Right ventricle myocardium superior (tissue), 1 donor: ENCODE measurements at regions not wholly inside any gene's neighbourhood (a gene's known extent, or its start where the extent isn't known, plus 50 kb on each side); places are given as distances from the start of the nearest gene placed in this dataset.
A peak's percentile ranks its signal among the peaks of the same experiment; 100 is the strongest.

Source experiments
- ATAC-seq: fragments of 200-7000 bp; cut with Tn5 transposase; one replicate; pipeline ENCODE4 v1.9.1; 2020; ENCODE audit warnings: mild to moderate bottlenecking; ENCODE audit not compliant: poor library complexity
- DNase-seq: peaks from one replicate; pipeline ENCODE4 v3.0.0-alpha.2; 2020
- intact Hi-C: fragments of 100-400 bp; cut with DNase I; formaldehyde crosslinking; loops from one replicate; pipeline ENCODE4 v1.11.2; 2022
- donor health status: DM: no; HTN: yes; CAD: no; lungs with severe emphysema.

GRCh38 chr3:35944926-35945710, 305.8 kb downstream of the ARPP21 start:
- DNase-seq = no peak
- ATAC-seq = no peak
- intact Hi-C loops = no loop called here

DNA sequence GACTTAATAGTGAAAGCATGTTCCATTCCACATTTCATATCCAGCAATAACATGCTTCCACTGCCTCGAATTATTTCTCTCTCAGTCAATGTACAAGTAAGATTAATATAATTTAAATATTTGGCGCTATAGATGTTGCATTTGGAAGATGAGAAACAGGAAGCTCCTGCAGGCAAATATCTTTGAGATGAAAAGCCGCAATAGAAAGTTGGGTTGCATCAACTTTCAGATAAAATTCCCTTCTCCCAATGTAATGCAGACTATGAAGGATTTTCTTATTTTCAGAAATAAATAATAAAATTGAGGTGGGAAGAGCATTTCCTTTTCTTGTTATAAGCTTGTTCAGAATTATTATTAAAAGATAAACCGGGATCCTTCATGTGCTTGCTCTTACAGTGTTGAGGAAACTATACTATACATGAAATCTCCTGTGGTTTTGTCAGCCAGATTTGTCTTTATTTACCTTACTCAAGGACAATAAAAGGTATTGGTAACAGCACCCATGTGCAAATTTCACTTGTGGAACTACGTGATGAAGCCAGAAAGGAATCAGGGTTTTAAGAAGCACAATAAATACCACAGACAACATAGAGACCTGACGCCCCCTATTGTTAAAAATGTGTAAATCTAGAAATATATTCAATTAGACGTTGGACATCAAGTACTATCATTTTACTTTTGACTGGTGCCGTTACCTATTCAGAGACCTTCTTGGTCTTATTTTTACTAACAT, 307.0 kb downstream of the ARPP21 start:
- DNase-seq (no peak), ATAC-seq (no peak)
- intact Hi-C loops = no loop called here

- no peak for ATAC-seq
- DNase-seq = no peak
- intact Hi-C loops = no loop called here
Measured at GRCh38 chr3:35946854-35947515, 307.7 kb downstream of the ARPP21 start.

- DNase-seq = no peak
- intact Hi-C loops = no loop called here
Measured at GRCh38 chr3:35950021-35950420, 310.7 kb downstream of the ARPP21 start.

DNA sequence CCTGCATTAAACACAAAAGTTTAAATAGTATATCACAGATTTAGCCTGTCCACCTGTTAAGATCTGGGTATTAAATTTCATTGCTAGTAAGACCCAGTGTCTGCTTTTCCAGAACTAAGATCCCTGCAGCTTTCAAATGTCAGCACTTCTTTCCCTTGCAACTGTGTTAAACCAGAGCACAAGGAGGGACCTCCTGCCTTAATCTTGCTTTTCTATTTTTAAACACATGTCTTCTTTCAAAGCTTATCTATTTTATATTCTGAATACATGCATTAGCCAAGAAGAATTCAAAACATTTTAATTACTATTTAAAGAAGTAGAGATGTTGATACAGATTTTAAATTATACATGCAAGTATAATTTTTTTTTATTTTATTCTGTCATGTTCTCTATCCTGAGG, 315.1 kb downstream of the ARPP21 start:
- DNase-seq (no peak), ATAC-seq (peak; percentile 41)

More at GRCh38 chr3:35950021-35950420, 310.7 kb downstream of the ARPP21 start:
- ATAC-seq = no peak

DNA sequence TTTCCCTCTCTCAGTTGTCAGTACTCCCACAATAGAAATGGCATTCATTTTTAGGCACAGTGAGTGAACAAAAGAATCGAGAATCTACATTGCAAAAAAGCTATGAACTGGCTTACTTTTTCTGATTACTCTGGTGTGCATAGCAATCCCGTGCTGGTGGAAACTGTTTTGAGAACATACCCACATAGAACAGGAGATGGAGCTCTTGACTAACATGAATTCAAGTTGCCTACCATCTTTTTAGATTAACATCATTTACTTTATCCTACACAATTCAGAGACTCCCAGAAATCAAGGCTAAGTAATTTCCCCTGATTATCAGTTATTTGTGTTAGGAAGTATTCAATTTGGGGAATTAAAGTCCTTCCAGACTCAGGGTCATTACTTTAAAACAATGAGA, 326.6 kb downstream of the ARPP21 start:
- no peak for ATAC-seq

More for the DNA sequence above, 315.1 kb downstream of the ARPP21 start:
- intact Hi-C loops = no loop called here

DNA sequence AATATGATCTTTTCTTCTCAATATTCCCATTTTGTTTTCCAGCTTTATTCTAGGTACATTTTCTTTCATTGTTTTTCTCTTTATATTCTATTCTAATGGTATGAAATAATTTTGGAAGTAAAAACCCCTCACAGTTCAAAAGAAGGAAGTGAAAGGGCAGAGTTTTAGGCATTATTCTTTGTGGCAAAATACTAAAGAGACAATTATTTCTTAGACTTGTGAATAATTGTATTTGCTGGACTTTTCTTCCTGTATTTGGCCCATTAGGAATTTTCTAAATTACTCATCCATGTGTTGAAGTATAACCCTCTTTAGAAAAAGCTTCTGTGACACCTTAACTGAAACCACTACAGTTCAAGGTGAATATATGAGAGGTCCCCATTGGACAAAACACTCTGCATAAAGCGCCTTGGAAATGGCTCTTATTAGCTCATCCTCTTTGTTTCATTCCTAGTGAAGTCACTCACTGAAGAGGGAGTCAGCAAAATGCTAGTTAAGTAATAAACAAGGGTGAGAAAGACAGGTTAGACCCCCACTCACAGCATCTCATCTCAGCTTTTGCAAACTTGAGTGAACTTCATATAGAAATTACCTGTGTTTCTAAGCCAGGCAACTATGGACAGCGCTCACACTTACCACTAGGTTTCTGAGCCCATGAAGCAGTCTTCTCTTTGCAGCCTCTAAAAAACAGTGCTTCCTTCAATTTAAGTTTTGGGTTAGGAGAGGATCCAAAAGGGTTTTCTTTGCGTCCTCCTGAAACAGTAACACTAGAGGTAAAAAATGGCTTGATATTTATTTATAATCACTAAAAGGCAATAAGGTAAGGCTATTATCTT, 327.5 kb downstream of the ARPP21 start:
- intact Hi-C loops = loop anchor here (5.0 kb wide), 1 partner anchor 735 kb away; no protein-coding TSS in a partner anchor
- no peak for ATAC-seq

More for the DNA sequence above, 326.6 kb downstream of the ARPP21 start:
- intact Hi-C loops = loop anchor here (5.0 kb wide), 1 partner anchor 736 kb away; no protein-coding TSS in a partner anchor
- DNase-seq = no peak

DNA sequence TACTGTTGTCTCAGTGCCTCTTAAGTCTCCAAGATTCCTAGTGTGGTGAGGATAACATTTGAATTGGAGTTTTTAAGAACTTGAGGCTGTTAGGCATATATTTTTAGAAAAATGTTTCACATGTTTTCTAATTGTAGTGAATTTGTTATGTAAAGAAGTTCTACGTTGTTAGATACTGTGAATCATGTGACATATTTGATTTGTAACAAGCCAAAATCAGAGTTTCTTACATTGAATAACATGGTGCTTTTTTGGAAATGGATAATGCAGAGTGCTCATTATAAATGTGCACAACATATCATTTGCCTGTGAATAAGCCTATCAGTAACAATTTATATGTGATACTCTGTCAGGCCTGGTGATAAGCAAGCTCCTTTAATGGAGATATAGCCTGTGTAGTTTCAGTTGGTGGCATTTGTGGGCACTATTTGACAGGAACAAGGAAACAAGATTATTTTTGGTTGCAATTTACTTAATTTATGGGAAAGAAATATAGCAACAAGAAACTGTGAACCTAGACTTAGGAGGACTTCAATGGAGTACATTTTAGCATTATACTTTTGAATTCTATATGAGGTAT, 328.8 kb downstream of the ARPP21 start:
- no peak for DNase-seq
- intact Hi-C loops = loop anchor here (5.0 kb wide), 1 partner anchor 734 kb away; no protein-coding TSS in a partner anchor
- ATAC-seq = no peak

More for the DNA sequence above, 327.5 kb downstream of the ARPP21 start:
- DNase-seq = no peak

- no peak for ATAC-seq
- intact Hi-C loops = loop anchor here (5.0 kb wide), 1 partner anchor 733 kb away; no protein-coding TSS in a partner anchor
- DNase-seq = no peak
Measured at GRCh38 chr3:35969406-35969805, 330.1 kb downstream of the ARPP21 start.

GRCh38 chr3:35970793-35971192, 331.5 kb downstream of the ARPP21 start:
- ATAC-seq (no peak), DNase-seq (no peak)
- intact Hi-C loops = no loop called here

- intact Hi-C loops = no loop called here
- DNase-seq (no peak), ATAC-seq (no peak)
Measured at GRCh38 chr3:35971686-35972085, 332.4 kb downstream of the ARPP21 start.

- intact Hi-C loops = no loop called here
- ATAC-seq = no peak
Measured at GRCh38 chr3:35974872-35975271, 335.5 kb downstream of the ARPP21 start.

GRCh38 chr3:35986161-35986560, 346.8 kb downstream of the ARPP21 start:
- DNase-seq (no peak), ATAC-seq (no peak)
- intact Hi-C loops = no loop called here

More at GRCh38 chr3:35974872-35975271, 335.5 kb downstream of the ARPP21 start:
- DNase-seq = no peak

DNA sequence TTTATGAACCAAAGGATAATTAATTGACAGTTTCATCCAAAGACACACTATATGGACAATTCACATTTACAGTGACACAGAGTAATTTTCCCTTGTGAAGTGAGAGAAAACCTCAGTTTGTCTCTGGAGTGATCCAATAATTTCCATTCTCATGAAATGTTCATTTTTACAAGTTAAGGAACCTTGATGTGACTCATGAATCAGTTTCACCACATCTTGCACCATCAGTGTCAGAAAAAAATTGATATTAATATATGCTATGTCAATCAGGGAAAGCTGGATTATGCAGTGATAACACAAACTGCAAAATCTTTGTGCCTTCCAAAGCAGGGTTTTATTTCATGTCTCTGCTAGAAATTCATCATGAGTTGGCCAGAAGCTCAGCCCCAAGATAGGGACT, 348.1 kb downstream of the ARPP21 start:
- ATAC-seq = no peak
- intact Hi-C loops = no loop called here
- DNase-seq = no peak

- DNase-seq = no peak
- intact Hi-C loops = no loop called here
- ATAC-seq = no peak
Measured at GRCh38 chr3:35992041-35992440, 352.7 kb downstream of the ARPP21 start.

GRCh38 chr3:36011791-36012190, 368.5 kb upstream of the STAC start:
- DNase-seq = no peak
- intact Hi-C loops = no loop called here
- ATAC-seq = no peak

- DNase-seq (no peak), ATAC-seq (no peak)
- intact Hi-C loops = no loop called here
Measured at GRCh38 chr3:36013425-36013824, 366.9 kb upstream of the STAC start.

GRCh38 chr3:36025232-36025631, 355.1 kb upstream of the STAC start:
- DNase-seq (no peak), ATAC-seq (no peak)
- intact Hi-C loops = no loop called here
